ENCODE measurements at regions not wholly inside any gene's neighbourhood (a gene's known extent, or its start where the extent isn't known, plus 50 kb on each side); places are given as distances from the start of the nearest gene placed in this dataset.

DNA sequence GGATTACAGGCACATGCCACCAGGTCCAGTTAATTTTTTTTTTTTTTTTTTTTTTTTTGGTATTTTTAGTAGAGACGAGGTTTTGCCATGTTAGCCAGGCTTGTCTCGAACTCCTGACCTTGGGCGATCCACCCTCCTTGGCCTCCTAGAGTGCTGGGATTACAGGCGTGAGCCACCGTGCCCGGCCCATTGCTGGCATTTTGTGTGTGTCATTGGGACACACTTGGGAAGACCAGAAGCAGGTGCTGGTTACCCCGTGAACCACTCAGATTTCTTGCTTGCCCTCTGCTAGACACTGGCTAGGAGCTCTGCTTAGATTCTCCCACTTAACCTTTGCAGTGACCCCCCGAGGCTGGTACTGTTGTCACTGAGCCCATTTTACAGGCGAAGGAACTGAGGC, 229.3 kb downstream of the IRF8 start:
- TF ChIP-seq, protein P1, sequence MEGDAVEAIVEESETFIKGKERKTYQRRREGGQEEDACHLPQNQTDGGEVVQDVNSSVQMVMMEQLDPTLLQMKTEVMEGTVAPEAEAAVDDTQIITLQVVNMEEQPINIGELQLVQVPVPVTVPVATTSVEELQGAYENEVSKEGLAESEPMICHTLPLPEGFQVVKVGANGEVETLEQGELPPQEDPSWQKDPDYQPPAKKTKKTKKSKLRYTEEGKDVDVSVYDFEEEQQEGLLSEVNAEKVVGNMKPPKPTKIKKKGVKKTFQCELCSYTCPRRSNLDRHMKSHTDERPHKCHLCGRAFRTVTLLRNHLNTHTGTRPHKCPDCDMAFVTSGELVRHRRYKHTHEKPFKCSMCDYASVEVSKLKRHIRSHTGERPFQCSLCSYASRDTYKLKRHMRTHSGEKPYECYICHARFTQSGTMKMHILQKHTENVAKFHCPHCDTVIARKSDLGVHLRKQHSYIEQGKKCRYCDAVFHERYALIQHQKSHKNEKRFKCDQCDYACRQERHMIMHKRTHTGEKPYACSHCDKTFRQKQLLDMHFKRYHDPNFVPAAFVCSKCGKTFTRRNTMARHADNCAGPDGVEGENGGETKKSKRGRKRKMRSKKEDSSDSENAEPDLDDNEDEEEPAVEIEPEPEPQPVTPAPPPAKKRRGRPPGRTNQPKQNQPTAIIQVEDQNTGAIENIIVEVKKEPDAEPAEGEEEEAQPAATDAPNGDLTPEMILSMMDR (conservative IDR thresholded peaks at IDR 0.05): no peak
- TF ChIP-seq ZFX (IDR thresholded peaks at IDR 0.05): no peak

Measured in C4-2B (cell line).